C4-2B (cell line): ENCODE measurements at regions not wholly inside any gene's neighbourhood (a gene's known extent, or its start where the extent isn't known, plus 50 kb on each side); places are given as distances from the start of the nearest gene placed in this dataset.

Experiments
- ZFX ChIP-seq: fragments of 450-650 bp; IDR thresholded peaks from 2 replicates; pipeline ENCODE4 v1.6.1; 2017
- TF ChIP-seq, protein P1 (sequence below): fragments of 450-650 bp; conservative IDR thresholded peaks from 2 replicates; pipeline ENCODE4 v1.5.1; 2017; ENCODE audit warnings: mild to moderate bottlenecking

DNA sequence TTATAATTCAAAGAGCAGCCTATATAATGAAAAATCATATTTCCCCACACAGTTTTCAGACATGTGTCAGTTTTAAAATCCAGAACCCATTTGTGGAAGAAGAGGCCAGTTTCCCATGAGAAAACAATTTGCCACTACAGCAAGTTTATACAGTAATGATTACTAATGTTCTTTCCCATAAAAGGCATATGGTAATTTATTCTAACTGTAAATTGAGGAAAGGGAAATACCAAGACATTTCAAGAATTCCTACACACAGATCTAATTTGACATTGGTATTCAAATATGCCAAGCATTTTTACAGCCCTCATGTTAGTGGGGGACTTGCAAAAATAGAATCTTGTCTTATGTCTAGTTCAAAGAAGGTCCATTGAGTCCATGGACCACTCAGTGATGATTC, 1368.6 kb downstream of the FSTL5 start:
- TF ChIP-seq, protein P1, sequence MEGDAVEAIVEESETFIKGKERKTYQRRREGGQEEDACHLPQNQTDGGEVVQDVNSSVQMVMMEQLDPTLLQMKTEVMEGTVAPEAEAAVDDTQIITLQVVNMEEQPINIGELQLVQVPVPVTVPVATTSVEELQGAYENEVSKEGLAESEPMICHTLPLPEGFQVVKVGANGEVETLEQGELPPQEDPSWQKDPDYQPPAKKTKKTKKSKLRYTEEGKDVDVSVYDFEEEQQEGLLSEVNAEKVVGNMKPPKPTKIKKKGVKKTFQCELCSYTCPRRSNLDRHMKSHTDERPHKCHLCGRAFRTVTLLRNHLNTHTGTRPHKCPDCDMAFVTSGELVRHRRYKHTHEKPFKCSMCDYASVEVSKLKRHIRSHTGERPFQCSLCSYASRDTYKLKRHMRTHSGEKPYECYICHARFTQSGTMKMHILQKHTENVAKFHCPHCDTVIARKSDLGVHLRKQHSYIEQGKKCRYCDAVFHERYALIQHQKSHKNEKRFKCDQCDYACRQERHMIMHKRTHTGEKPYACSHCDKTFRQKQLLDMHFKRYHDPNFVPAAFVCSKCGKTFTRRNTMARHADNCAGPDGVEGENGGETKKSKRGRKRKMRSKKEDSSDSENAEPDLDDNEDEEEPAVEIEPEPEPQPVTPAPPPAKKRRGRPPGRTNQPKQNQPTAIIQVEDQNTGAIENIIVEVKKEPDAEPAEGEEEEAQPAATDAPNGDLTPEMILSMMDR = no peak
- no peak for TF ChIP-seq ZFX
